ENCODE measurements at regions not wholly inside any gene's neighbourhood (a gene's known extent, or its start where the extent isn't known, plus 50 kb on each side); places are given as distances from the start of the nearest gene placed in this dataset.

- Histone ChIP-seq H3K9me2 (ENCODE audit: insufficient read depth, low read length) (no peaks in the 10 kb centered on the region), H3K4me2 (ENCODE audit: low read length) (no peak overlapping the region), H2AFZ (ENCODE audit: low read length) (no peak overlapping the region), H3K4me3 (ENCODE audit: low read depth, low read length, poor library complexity, severe bottlenecking) (no peak overlapping the region), H3K4me1 (ENCODE audit: insufficient read depth, low read length, poor library complexity, severe bottlenecking) (no peaks in the 10 kb centered on the region), H3K27ac (ENCODE audit: low read depth, low read length, poor library complexity, severe bottlenecking) (no peak overlapping the region), H3K36me3 (ENCODE audit: insufficient read depth, low read length) (no peaks in the 10 kb centered on the region), H3K79me2 (ENCODE audit: insufficient read depth, low read depth, low read length) (no peaks in the 10 kb centered on the region), H4K20me1 (ENCODE audit: insufficient read depth, low read length) (no peaks in the 10 kb centered on the region), H3K9me3 (ENCODE audit: low read length) (no peaks in the 10 kb centered on the region)
- CTCF ChIA-PET (ENCODE audit: unreplicated experiment): no interaction called here
- intact Hi-C loops (cut with micrococcal nuclease; ENCODE audit: unreplicated experiment): no loop called here
- no TSS peak for BruUV-seq (replicated peaks)
- POLR2A ChIA-PET: no interaction called here
- no peak for DNase-seq (ENCODE audit: low spot score)
- no peak for TF ChIP-seq EZH2phosphoT487 (IDR thresholded peaks at IDR 0.05; ENCODE audit: borderline replicate concordance, low read depth, low read length)
- TF ChIP-seq CTCF (conservative IDR thresholded peaks at IDR 0.05; ENCODE audit: low read length): no peak
Measured at GRCh38 chr16:75919664-75920063, 193.4 kb upstream of the CPHXL start.

- no peaks in the 10 kb centered on the region for H3K79me2 ChIP-seq (ENCODE audit: insufficient read depth, low read depth, low read length)
- no TSS peak for BruUV-seq (replicated peaks)
- H3K27ac ChIP-seq (ENCODE audit: low read depth, low read length, poor library complexity, severe bottlenecking): no peak overlapping the region
- no peak overlapping the region for H2AFZ ChIP-seq (ENCODE audit: low read length)
- H4K20me1 ChIP-seq (ENCODE audit: insufficient read depth, low read length): no peaks in the 10 kb centered on the region
- POLR2A ChIA-PET: no interaction called here
- H3K36me3 ChIP-seq (ENCODE audit: insufficient read depth, low read length): no peaks in the 10 kb centered on the region
- CTCF ChIA-PET (ENCODE audit: unreplicated experiment): no interaction called here
- H3K4me2 ChIP-seq (ENCODE audit: low read length): no peak overlapping the region
- intact Hi-C loops (cut with micrococcal nuclease; ENCODE audit: unreplicated experiment): no loop called here
- no peaks in the 10 kb centered on the region for H3K9me2 ChIP-seq (ENCODE audit: insufficient read depth, low read length)
- H3K9me3 ChIP-seq (ENCODE audit: low read length): no peaks in the 10 kb centered on the region
- DNase-seq (ENCODE audit: low spot score): no peak
- no peak overlapping the region for H3K4me3 ChIP-seq (ENCODE audit: low read depth, low read length, poor library complexity, severe bottlenecking)
- TF ChIP-seq EZH2phosphoT487 (IDR thresholded peaks at IDR 0.05; ENCODE audit: borderline replicate concordance, low read depth, low read length) (no peak), CTCF (conservative IDR thresholded peaks at IDR 0.05; ENCODE audit: low read length) (no peak)
- H3K4me1 ChIP-seq (ENCODE audit: insufficient read depth, low read length, poor library complexity, severe bottlenecking): no peaks in the 10 kb centered on the region
Measured at GRCh38 chr16:75921281-75921680, 195.0 kb upstream of the CPHXL start.

GRCh38 chr16:75922250-75922649, 196.0 kb upstream of the CPHXL start:
- TF ChIP-seq EZH2phosphoT487 (IDR thresholded peaks at IDR 0.05; ENCODE audit: borderline replicate concordance, low read depth, low read length) (no peak), CTCF (conservative IDR thresholded peaks at IDR 0.05; ENCODE audit: low read length) (no peak)
- no peak for DNase-seq (ENCODE audit: low spot score)
- Histone ChIP-seq H3K9me2 (ENCODE audit: insufficient read depth, low read length) (no peaks in the 10 kb centered on the region), H3K4me1 (ENCODE audit: insufficient read depth, low read length, poor library complexity, severe bottlenecking) (no peaks in the 10 kb centered on the region), H4K20me1 (ENCODE audit: insufficient read depth, low read length) (no peaks in the 10 kb centered on the region), H3K36me3 (ENCODE audit: insufficient read depth, low read length) (no peaks in the 10 kb centered on the region), H3K4me3 (ENCODE audit: low read depth, low read length, poor library complexity, severe bottlenecking) (no peak overlapping the region), H2AFZ (ENCODE audit: low read length) (no peak overlapping the region), H3K27ac (ENCODE audit: low read depth, low read length, poor library complexity, severe bottlenecking) (no peak overlapping the region), H3K9me3 (ENCODE audit: low read length) (no peaks in the 10 kb centered on the region), H3K4me2 (ENCODE audit: low read length) (no peak overlapping the region), H3K79me2 (ENCODE audit: insufficient read depth, low read depth, low read length) (no peaks in the 10 kb centered on the region)
- CTCF ChIA-PET (ENCODE audit: unreplicated experiment): no interaction called here
- no TSS peak for BruUV-seq (replicated peaks)
- intact Hi-C loops (cut with micrococcal nuclease; ENCODE audit: unreplicated experiment): no loop called here
- POLR2A ChIA-PET: interaction anchor here (0.6 kb wide), 2 partner anchors 18 to 190 kb away, joined by 3 to 5 read pairs; no protein-coding TSS in a partner anchor
